ENCODE measurements at regions not wholly inside any gene's neighbourhood (a gene's known extent, or its start where the extent isn't known, plus 50 kb on each side); places are given as distances from the start of the nearest gene placed in this dataset.

- DNase-seq (ENCODE audit: low read depth): no peak
Observed at GRCh38 chr14:53610947-53611346, 345.7 kb downstream of the BMP4 start.

GRCh38 chr14:53609009-53609408 lies 347.6 kb downstream of the BMP4 start:
- no peak for DNase-seq (ENCODE audit: low read depth)

- DNase-seq (ENCODE audit: low read depth): no peak
Observed at GRCh38 chr14:53608369-53608768, 348.3 kb downstream of the BMP4 start.

GRCh38 chr14:53606203-53606602 lies 350.4 kb downstream of the BMP4 start:
- DNase-seq (ENCODE audit: low read depth): no peak

DNA sequence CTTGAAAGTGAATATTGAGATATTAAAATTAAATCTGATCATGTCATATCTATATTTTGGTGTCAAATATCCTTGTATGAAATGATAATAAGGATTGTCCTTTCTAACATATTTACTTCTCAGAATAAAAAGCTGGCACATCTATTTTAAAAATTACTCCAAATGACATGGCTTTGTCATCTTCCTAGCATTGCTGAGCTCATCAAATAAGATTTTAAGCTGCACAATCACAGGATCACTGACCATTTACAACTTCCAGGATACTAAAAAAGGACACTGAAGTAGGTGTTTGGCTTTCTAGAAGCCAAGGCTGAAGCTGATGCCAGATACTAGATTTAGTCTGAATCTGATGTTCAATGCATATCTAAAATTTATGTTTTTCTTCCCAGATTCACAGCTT lies 351.1 kb downstream of the BMP4 start:
- no peak for DNase-seq (ENCODE audit: low read depth)

- no peak for DNase-seq (ENCODE audit: low read depth)
Observed at GRCh38 chr14:53603994-53604393, 352.6 kb downstream of the BMP4 start.

DNA sequence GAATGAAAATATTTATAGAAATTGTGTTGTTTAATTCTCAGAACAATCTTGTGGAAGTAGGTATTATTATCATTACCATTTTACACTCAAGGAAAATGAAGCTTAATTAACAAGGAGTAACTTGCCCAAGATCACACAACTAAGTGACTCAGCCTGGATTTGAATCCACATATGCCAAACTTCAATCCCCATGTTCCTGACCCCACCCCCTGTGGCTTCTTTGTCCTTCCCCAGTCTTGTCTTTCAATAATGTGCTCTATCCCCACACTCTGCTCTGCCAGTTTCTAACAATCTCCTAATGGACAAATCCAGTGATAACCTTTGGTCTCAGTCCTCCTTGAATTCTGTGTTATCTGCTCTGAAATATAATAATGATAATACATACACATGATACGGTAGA lies 355.2 kb downstream of the BMP4 start:
- no peak for DNase-seq (ENCODE audit: low read depth)

GRCh38 chr14:53599221-53599945 lies 357.2 kb downstream of the BMP4 start:
- DNase-seq (ENCODE audit: low read depth): no peak

- DNase-seq (ENCODE audit: low read depth): no peak
Observed at GRCh38 chr14:53596853-53597525, 359.6 kb downstream of the BMP4 start.

- DNase-seq (ENCODE audit: low read depth): no peak
Observed at GRCh38 chr14:53591816-53592215, 364.8 kb downstream of the BMP4 start.

- no peak for DNase-seq (ENCODE audit: low read depth)
Observed at GRCh38 chr14:53581504-53581903, 375.1 kb downstream of the BMP4 start.

DNA sequence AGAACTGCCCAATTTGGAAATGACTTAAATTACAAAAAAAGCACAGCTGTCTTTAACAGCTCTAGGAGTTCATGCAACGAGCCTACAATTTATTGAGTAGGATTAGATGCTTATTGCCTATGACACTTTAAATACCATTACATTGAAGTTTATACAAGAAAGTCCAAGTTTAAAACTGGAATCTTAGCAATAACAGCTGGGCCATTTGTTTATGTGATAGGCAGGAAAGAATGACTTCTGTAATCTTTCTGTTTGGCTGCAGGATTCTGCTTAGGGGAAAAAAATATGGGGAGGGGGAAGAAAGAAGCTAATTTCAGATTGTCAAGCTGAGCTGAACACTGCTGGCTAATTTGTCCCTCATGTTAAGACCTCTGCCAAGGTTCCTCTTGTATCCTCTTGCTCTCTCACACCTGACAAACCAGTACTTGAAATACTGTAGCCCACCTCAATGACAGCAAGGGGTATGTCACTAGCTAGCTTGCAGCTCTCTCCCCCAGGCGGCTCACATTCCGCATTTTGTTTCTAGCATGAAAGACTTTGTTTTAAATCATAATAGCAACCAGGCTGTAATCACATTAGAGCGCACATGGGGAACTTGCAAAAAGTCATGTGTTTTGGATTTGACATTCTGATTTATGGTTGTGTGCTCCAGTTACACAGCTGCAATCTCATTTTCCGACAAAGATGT lies 384.8 kb downstream of the BMP4 start:
- DNase-seq (ENCODE audit: low read depth): no peak

DNA sequence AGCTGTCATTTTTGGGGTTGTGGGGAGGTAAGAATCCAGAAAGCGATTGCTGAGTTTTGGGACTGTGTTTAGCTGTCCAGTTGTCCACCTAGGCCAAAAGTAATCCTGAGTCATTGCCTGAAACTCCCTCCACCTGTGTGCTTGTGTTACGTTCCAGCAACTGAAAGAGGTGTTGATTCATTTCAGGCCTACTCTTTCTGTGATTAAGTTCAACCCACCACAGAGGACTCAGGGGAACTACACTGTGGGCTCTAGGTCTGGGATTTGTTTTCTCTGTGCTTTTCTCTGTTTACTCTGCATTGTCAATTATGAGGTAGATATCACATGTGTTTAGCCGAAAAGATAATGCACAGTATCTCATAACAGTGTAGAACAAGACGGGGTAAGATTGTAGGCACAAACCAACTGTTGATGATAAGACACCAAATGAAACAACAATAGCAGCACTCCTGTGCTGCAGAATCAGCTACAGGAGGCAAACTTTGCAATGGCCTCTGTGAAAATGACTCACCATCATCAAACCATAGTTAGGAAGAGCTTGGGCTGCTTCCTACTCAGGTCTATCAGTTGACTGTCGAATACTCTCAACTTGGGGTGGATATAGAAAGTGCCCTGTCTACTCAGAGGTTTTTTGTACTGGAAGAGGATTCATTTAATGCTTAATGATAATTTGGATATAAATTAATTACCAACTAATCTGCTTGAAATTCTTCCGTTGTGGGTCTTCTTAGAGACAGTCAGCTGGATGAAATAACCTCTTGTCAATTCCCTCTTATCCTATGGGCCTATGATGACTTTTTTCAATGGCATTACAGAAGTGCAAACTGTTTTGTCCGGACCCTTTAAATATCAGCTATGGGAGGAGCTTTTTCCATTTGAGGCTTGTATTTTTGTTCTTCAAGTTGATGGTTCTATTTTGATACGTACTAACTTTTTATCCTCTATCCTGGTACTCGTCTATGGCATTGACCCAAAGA lies 385.9 kb downstream of the BMP4 start:
- DNase-seq (ENCODE audit: low read depth): no peak

GRCh38 chr14:53569446-53569845 lies 387.2 kb downstream of the BMP4 start:
- DNase-seq (ENCODE audit: low read depth): no peak

DNA sequence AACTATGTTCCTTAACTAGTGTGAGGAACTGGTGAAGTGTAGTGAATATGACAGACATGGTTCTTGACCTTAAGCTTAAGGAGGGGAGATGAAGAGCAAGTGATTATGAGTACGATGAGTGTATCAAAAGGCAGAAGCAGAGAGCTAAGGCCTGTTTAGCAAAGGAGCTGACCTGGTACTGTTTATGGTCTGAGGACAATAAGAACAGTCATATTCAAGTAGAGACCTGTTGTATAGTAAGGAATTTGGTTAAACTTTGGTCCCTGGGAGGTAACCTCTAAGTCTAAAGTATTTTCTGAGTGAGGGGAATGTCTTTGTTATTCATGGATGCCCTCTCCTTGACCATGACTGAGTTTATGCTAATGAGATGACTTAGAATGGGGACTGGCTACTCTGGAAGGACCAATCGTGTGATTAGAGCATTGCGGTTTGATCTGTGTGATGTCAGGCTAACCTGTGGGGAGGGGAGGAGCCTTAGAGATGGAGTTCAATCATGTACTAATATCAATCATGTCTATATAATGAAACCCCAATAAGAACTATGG lies 389.3 kb downstream of the BMP4 start:
- no peak for DNase-seq (ENCODE audit: low read depth)

DNA sequence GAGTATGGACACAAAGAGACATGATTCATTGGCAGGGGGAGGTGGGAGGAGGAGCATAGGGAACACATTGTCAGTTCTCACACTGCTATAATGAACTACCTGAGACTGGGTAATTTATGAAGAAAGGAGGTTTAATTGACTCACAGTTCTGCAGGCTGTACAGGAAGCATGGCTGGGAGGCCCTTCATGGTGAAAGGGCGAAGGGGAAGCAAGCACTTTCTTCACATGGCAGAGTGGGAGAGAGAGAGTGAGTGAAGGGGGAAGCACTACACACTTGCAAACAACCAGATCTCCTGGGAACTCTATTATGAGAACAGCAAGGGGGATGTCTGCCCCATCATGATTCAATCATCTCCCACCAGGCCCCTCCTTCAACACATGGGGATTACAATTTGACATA lies 391.8 kb downstream of the BMP4 start:
- no peak for DNase-seq (ENCODE audit: low read depth)

DNA sequence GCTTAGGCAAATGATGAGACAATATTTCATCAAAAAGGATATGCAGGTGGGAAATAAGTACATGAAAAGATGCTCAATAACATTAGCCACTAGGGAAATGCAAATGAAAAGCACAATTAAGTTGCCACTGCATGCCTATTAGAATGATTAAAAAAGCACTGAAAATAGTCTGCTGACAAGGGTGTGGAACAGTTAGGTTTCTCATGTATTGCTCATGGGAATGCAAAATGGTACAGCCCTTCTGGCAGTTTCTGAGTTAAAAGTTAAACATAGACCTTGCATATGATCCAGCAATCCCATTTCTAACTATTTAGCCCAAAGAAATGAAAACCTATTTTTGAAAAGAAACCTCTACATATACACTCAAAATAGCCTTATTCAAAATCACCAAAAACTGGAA lies 393.0 kb downstream of the BMP4 start:
- DNase-seq (ENCODE audit: low read depth): no peak

- DNase-seq (ENCODE audit: low read depth): no peak
Observed at GRCh38 chr14:53553221-53553620, 400.1 kb upstream of the DDHD1 start.

DNA sequence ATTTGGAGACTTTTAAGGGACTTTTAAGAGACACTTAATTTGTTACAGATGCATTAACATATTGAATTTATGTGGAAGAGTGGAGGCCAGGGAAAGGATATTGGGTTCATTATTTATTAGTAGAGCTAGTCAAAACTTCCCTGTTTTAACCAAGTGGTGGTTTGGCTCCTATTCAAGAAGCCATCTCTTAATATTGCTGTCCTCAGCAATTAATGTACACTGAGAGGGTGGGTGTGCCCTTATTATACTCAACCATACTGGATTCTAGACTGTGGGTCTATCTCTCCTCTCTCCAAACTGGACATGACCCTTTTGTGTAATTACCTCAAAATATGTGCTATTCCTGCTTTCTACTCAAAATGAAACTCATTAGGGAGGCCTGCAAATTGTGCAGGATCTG lies 398.7 kb upstream of the DDHD1 start:
- no peak for DNase-seq (ENCODE audit: low read depth)

DNA sequence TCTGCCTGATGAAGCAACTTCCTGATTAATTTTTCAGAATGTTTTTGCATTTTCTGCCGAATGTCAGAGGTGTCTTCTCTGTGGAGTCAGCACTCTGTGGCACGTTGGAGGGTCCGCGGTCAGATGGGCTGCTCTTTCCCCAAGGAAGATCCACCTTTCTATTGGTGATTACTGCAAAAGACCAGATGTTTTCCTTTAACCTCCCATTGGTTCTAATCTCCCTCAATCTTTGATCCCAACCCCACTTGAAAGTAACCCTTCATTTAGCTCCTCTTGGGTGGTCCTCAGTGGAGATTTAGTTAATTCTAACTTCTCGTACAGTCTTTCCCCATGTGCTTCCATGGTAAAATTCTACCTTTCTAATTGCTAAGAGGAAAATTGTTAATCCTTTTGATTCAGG lies 397.7 kb upstream of the DDHD1 start:
- no peak for DNase-seq (ENCODE audit: low read depth)

GRCh38 chr14:53549956-53550355 lies 396.8 kb upstream of the DDHD1 start:
- DNase-seq (ENCODE audit: low read depth): no peak

- no peak for DNase-seq (ENCODE audit: low read depth)
Observed at GRCh38 chr14:53547593-53547992, 394.5 kb upstream of the DDHD1 start.
